Neural cell (in vitro differentiated cells): ENCODE measurements at regions not wholly inside any gene's neighbourhood (a gene's known extent, or its start where the extent isn't known, plus 50 kb on each side); places are given as distances from the start of the nearest gene placed in this dataset.

Source experiments
- H2AFZ ChIP-seq: fragments of 200-600, 300-800 bp; sonication (generic), shearing (Covaris generic); 2 replicates; pipeline ENCODE4 v1.6.0; 2014; ENCODE audit warnings: low read depth, mild to moderate bottlenecking, antibody characterized with exemption, low read length, moderate library complexity
- H3F3A ChIP-seq: fragments of 200-600 bp; shearing (Covaris generic); 2 replicates; pipeline ENCODE4 v1.6.1; 2016; ENCODE audit warnings: mild to moderate bottlenecking, moderate library complexity, mixed read lengths, antibody characterized with exemption, low read length; ENCODE audit not compliant: insufficient read depth, poor library complexity, severe bottlenecking
- H3K27ac ChIP-seq: fragments of 200-600, 300-800 bp; sonication (generic), shearing (Covaris generic); 2 replicates; pipeline ENCODE4 v1.5.1; 2014; ENCODE audit warnings: mild to moderate bottlenecking, low read length, moderate library complexity
- H3K27me3 ChIP-seq: fragments of 300-800, 200-600 bp; sonication (generic), shearing (Covaris generic); 2 replicates; pipeline ENCODE4 v1.6.0; 2014; ENCODE audit warnings: mild to moderate bottlenecking, low read depth, low read length, moderate library complexity; ENCODE audit not compliant: insufficient read depth
- H3K36me3 ChIP-seq: fragments of 300-800, 200-600 bp; sonication (generic), shearing (Covaris generic); 2 replicates; pipeline ENCODE4 v1.5.1; 2014; ENCODE audit warnings: mild to moderate bottlenecking, antibody characterized with exemption, low read length, moderate library complexity; ENCODE audit not compliant: insufficient read depth
- H3K4me2 ChIP-seq: fragments of 300-800, 200-600 bp; sonication (generic), shearing (Covaris generic); 2 replicates; pipeline ENCODE4 v1.6.0; 2014; ENCODE audit warnings: mild to moderate bottlenecking, low read length
- H3K4me3 ChIP-seq: fragments of 300-800, 200-600 bp; sonication (generic), shearing (Covaris generic); 2 replicates; pipeline ENCODE4 v1.5.1; 2014; ENCODE audit warnings: mild to moderate bottlenecking, low read length, moderate library complexity
- H3K79me2 ChIP-seq: fragments of 200-600 bp; shearing (Covaris generic); replicated peaks from 2 replicates; pipeline ENCODE4 v1.6.0; 2014; ENCODE audit warnings: mild to moderate bottlenecking, low read length, moderate library complexity; ENCODE audit not compliant: insufficient read depth
- H3K9ac ChIP-seq: fragments of 300-800, 200-600 bp; sonication (generic), shearing (Covaris generic); 2 replicates; pipeline ENCODE4 v1.6.1; 2016; ENCODE audit warnings: mild to moderate bottlenecking, low read length, mixed read lengths
- H3K9me2 ChIP-seq: fragments of 200-600 bp; shearing (Covaris generic); 2 replicates; pipeline ENCODE4 v1.6.1; 2016; ENCODE audit warnings: mild to moderate bottlenecking, low read length, mixed read lengths; ENCODE audit not compliant: insufficient read depth
- H3K9me3 ChIP-seq: fragments of 200-600, 300-800 bp; sonication (generic), shearing (Covaris generic); 2 replicates; pipeline ENCODE4 v1.6.1; 2016; ENCODE audit warnings: mild to moderate bottlenecking, mixed run types, low read length, moderate library complexity, mixed read lengths
- H4K20me1 ChIP-seq: fragments of 200-600 bp; shearing (Covaris generic); 2 replicates; pipeline ENCODE4 v1.6.1; 2016; ENCODE audit warnings: mild to moderate bottlenecking, mixed run types; ENCODE audit not compliant: insufficient read depth
- EP300 ChIP-seq: fragments of 450-650 bp; conservative IDR thresholded peaks from 2 replicates; pipeline ENCODE4 v1.6.1; 2014; ENCODE audit warnings: antibody characterized with exemption, mild to moderate bottlenecking, moderate library complexity; ENCODE audit not compliant: poor library complexity, severe bottlenecking
- EZH2 ChIP-seq: fragments of 200-600, 300-800 bp; shearing (Covaris generic), sonication (generic); IDR thresholded peaks from 2 replicates; pipeline ENCODE4 v1.6.1; 2014; ENCODE audit warnings: antibody characterized with exemption, low read length, borderline replicate concordance, mild to moderate bottlenecking; ENCODE audit not compliant: insufficient read depth, poor library complexity, severe bottlenecking
- MXI1 ChIP-seq: fragments of 450-650 bp; conservative IDR thresholded peaks from 2 replicates; pipeline ENCODE4 v1.6.1; 2014; ENCODE audit warnings: antibody characterized with exemption, mild to moderate bottlenecking; ENCODE audit not compliant: poor library complexity, severe bottlenecking
- POLR2AphosphoS5 ChIP-seq: IDR thresholded peaks from 2 replicates; pipeline ENCODE4 v1.6.1; 2012
- RAD21 ChIP-seq: fragments of 450-650 bp; conservative IDR thresholded peaks from 2 replicates; pipeline ENCODE4 v1.6.1; 2014; ENCODE audit warnings: antibody characterized with exemption, mild to moderate bottlenecking, moderate library complexity
- REST ChIP-seq: IDR thresholded peaks from 2 replicates; pipeline ENCODE4 v1.6.1; 2012; ENCODE audit warnings: borderline replicate concordance
- SMC3 ChIP-seq: fragments of 450-650 bp; conservative IDR thresholded peaks from 2 replicates; pipeline ENCODE4 v1.6.1; 2014; ENCODE audit warnings: antibody characterized with exemption, mild to moderate bottlenecking, moderate library complexity; ENCODE audit not compliant: poor library complexity
- TAF1 ChIP-seq: IDR thresholded peaks from 2 replicates; pipeline ENCODE4 v1.6.1; 2012; ENCODE audit warnings: low read depth
- TF ChIP-seq, protein P1 (sequence below): fragments of 450-650 bp; IDR thresholded peaks from 2 replicates; pipeline ENCODE4 v1.5.1; 2014; ENCODE audit warnings: antibody characterized with exemption, mild to moderate bottlenecking, moderate library complexity; ENCODE audit not compliant: poor library complexity, severe bottlenecking

- Histone ChIP-seq H3K4me2 (peak overlapping the region; percentile 49), H3K9me2 (no peaks in the 10 kb centered on the region), H3K27me3 (peaks cover 72% of the 10 kb centered on the region), H3K27ac (no peak overlapping the region), H3F3A (peaks cover 6% of the 10 kb centered on the region), H3K9me3 (no peaks in the 10 kb centered on the region), H3K79me2 (peaks cover 48% of the 10 kb centered on the region), H3K9ac (peak overlapping the region; percentile 50), H3K4me3 (peak overlapping the region; percentile 88), H3K36me3 (no peaks in the 10 kb centered on the region), H4K20me1 (no peaks in the 10 kb centered on the region), H2AFZ (no peak overlapping the region)
- TF ChIP-seq RAD21 (no peak), EZH2 (peak; percentile 65)
Observed at GRCh38 chr11:16605389-16605893, 133.0 kb upstream of the C11orf58 start.

DNA sequence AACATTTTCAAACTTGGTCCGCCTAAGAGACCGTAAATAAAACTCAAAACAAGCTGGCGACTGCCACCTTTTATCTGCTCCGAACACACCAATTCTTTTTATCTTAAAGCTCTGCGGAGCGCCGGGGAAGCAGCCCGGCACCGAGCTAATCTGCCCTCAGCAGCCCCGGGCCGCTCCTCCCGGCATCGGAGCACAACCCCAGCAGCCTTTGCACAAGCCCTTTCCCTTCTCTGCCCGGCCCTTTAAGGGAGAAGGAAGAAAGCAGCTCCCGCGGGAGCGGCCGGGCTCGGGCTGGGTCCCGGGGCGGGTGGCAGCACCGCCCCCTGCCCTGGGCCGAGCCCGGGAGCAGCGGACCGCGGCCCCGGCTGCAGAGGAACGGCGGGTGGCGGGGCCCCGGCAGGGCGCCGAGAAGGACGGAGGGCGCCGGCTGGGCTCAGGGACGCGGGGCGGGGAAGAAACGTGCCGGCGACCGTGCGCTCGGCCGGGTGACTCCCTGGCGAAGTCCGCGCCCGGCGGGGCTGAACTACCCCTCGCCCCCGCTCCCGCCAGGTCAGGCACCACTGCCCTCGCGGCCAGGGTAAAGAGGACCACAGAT lies 133.6 kb upstream of the C11orf58 start:
- H3K4me2 ChIP-seq = peak overlapping the region; percentile 52
- no peaks in the 10 kb centered on the region for H3K9me2 ChIP-seq
- H3K4me3 ChIP-seq = peak overlapping the region; percentile 88
- no peaks in the 10 kb centered on the region for H4K20me1 ChIP-seq
- H3K9me3 ChIP-seq = no peaks in the 10 kb centered on the region
- no peak overlapping the region for H2AFZ ChIP-seq
- H3K36me3 ChIP-seq = no peaks in the 10 kb centered on the region
- peaks cover 66% of the 10 kb centered on the region for H3K27me3 ChIP-seq
- TF ChIP-seq TAF1 = no peak
- TF ChIP-seq, protein P1, sequence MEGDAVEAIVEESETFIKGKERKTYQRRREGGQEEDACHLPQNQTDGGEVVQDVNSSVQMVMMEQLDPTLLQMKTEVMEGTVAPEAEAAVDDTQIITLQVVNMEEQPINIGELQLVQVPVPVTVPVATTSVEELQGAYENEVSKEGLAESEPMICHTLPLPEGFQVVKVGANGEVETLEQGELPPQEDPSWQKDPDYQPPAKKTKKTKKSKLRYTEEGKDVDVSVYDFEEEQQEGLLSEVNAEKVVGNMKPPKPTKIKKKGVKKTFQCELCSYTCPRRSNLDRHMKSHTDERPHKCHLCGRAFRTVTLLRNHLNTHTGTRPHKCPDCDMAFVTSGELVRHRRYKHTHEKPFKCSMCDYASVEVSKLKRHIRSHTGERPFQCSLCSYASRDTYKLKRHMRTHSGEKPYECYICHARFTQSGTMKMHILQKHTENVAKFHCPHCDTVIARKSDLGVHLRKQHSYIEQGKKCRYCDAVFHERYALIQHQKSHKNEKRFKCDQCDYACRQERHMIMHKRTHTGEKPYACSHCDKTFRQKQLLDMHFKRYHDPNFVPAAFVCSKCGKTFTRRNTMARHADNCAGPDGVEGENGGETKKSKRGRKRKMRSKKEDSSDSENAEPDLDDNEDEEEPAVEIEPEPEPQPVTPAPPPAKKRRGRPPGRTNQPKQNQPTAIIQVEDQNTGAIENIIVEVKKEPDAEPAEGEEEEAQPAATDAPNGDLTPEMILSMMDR = no peak
- TF ChIP-seq SMC3 = no peak
- peak; percentile 39 for TF ChIP-seq POLR2AphosphoS5
- TF ChIP-seq RAD21 = peak; percentile 30
- no peak for TF ChIP-seq REST
- no peak for TF ChIP-seq EZH2
- no peak for TF ChIP-seq EP300
- peak; percentile 22 for TF ChIP-seq MXI1
- peaks cover 54% of the 10 kb centered on the region for H3K79me2 ChIP-seq
- peaks cover 6% of the 10 kb centered on the region for H3F3A ChIP-seq
- H3K27ac ChIP-seq = no peak overlapping the region
- H3K9ac ChIP-seq = peak overlapping the region; percentile 50
